GM21423 (cell line): ENCODE measurements at regions not wholly inside any gene's neighbourhood (a gene's known extent, or its start where the extent isn't known, plus 50 kb on each side); places are given as distances from the start of the nearest gene placed in this dataset.
"Not testable (repeated sequence)": the region's sequence is repeated elsewhere in the genome, so short reads cannot be mapped to it uniquely, and the experiment has no call there.

ENCODE experiments used
- ATAC-seq: cut with Tn5 transposase; IDR thresholded peaks from one replicate; pipeline ENCODE4 v1.9.1; 2021; ENCODE audit warnings: mild to moderate bottlenecking, moderate library complexity; ENCODE audit not compliant: unreplicated experiment

GRCh38 chr9:41839786-41840185, 289.4 kb downstream of the CNTNAP3B start:
- not testable (repeated sequence) for ATAC-seq

GRCh38 chr9:41838953-41839352, 290.3 kb downstream of the CNTNAP3B start:
- ATAC-seq = not testable (repeated sequence)

- not testable (repeated sequence) for ATAC-seq
Observed at GRCh38 chr9:41838562-41838851, 290.7 kb downstream of the CNTNAP3B start.

- ATAC-seq = not testable (repeated sequence)
Observed at GRCh38 chr9:41837684-41838561, 291.3 kb downstream of the CNTNAP3B start.

- not testable (repeated sequence) for ATAC-seq
Observed at GRCh38 chr9:41833108-41833507, 296.1 kb downstream of the CNTNAP3B start.

- ATAC-seq = not testable (repeated sequence)
Observed at GRCh38 chr9:41824723-41825122, 304.5 kb downstream of the CNTNAP3B start.

- not testable (repeated sequence) for ATAC-seq
Observed at GRCh38 chr9:41802706-41803105, 326.5 kb downstream of the CNTNAP3B start.

- ATAC-seq = not testable (repeated sequence)
Observed at GRCh38 chr9:41798684-41799083, 330.5 kb downstream of the CNTNAP3B start.

- ATAC-seq = not testable (repeated sequence)
Observed at GRCh38 chr9:41790719-41791363, 338.4 kb downstream of the CNTNAP3B start.

- not testable (repeated sequence) for ATAC-seq
Observed at GRCh38 chr9:41790007-41790406, 339.2 kb downstream of the CNTNAP3B start.

GRCh38 chr9:41789387-41789786, 339.8 kb downstream of the CNTNAP3B start:
- not testable (repeated sequence) for ATAC-seq

- not testable (repeated sequence) for ATAC-seq
Observed at GRCh38 chr9:41787951-41788350, 341.3 kb downstream of the CNTNAP3B start.

GRCh38 chr9:41787270-41787669, 342.0 kb downstream of the CNTNAP3B start:
- not testable (repeated sequence) for ATAC-seq

GRCh38 chr9:41784006-41784405, 345.2 kb downstream of the CNTNAP3B start:
- not testable (repeated sequence) for ATAC-seq

- not testable (repeated sequence) for ATAC-seq
Observed at GRCh38 chr9:41783070-41783810, 346.0 kb downstream of the CNTNAP3B start.

- ATAC-seq = not testable (repeated sequence)
Observed at GRCh38 chr9:41781899-41782298, 347.3 kb downstream of the CNTNAP3B start.

GRCh38 chr9:41779897-41780406, 349.3 kb downstream of the CNTNAP3B start:
- not testable (repeated sequence) for ATAC-seq

- ATAC-seq = not testable (repeated sequence)
Observed at GRCh38 chr9:41779192-41779591, 350.0 kb downstream of the CNTNAP3B start.

GRCh38 chr9:41778535-41779071, 350.6 kb downstream of the CNTNAP3B start:
- not testable (repeated sequence) for ATAC-seq

- not testable (repeated sequence) for ATAC-seq
Observed at GRCh38 chr9:41777536-41777935, 351.7 kb downstream of the CNTNAP3B start.

GRCh38 chr9:41772541-41772940, 356.7 kb downstream of the CNTNAP3B start:
- not testable (repeated sequence) for ATAC-seq
